Naive thymus-derived CD4-positive, alpha-beta T cell (primary cell): ENCODE measurements at regions not wholly inside any gene's neighbourhood (a gene's known extent, or its start where the extent isn't known, plus 50 kb on each side); places are given as distances from the start of the nearest gene placed in this dataset.
"Not testable (repeated sequence)": the region's sequence is repeated elsewhere in the genome, so short reads cannot be mapped to it uniquely, and the experiment has no call there.

ENCODE experiments used
- ATAC-seq: fragments of 150-1000 bp; cut with Tn5 transposase; 2 replicates; pipeline ENCODE4 v1.10.0; 2021; ENCODE audit warnings: mild to moderate bottlenecking, moderate library complexity
- CTCF ChIA-PET: fragments of 350-600 bp; sonication (Branson Sonifier 250); formaldehyde crosslinking; loops from one replicate; lab custom pipeline; 2021; ENCODE audit warnings: antibody characterized with exemption; lab: Charles Lee
- POLR2A ChIA-PET: fragments of 350-600 bp; sonication (Branson Sonifier 250); formaldehyde crosslinking; loops from one replicate; lab custom pipeline; 2021; ENCODE audit warnings: antibody characterized with exemption, inconsistent platforms; lab: Charles Lee
- DNase-seq, 9 donors: peaks; one replicate each; pipeline versions ENCODE4 v3.0.0 to v3.0.0-alpha.2; 2020 to 2022; ENCODE audit warnings: mixed read lengths in 1 of 9
- H3K27ac ChIP-seq: one replicate; pipeline ENCODE4 v1.7.0; 2013; ENCODE audit warnings: mild to moderate bottlenecking, low read depth, low read length, moderate library complexity
- H3K27me3 ChIP-seq, 2 donors: one replicate each; pipeline ENCODE4 v1.7.0; 2013; ENCODE audit warnings: low read length in 2 of 2, mild to moderate bottlenecking in 2 of 2, moderate library complexity in 2 of 2; ENCODE audit not compliant: control insufficient read depth in 2 of 2, insufficient read depth in 2 of 2
- H3K36me3 ChIP-seq, 3 experiments: 1 replicate in 2 of 3; 2 replicates in 1 of 3; pipeline ENCODE4 v1.7.0; 2013; ENCODE audit warnings: low read length in 3 of 3, mild to moderate bottlenecking in 3 of 3, moderate library complexity in 1 of 3; ENCODE audit not compliant: insufficient read depth in 3 of 3, control insufficient read depth in 2 of 3
- H3K4me1 ChIP-seq, 2 donors: one replicate each; pipeline ENCODE4 v1.7.0; 2013; ENCODE audit warnings: low read length in 2 of 2, mild to moderate bottlenecking in 2 of 2, moderate library complexity in 1 of 2; ENCODE audit not compliant: control insufficient read depth in 2 of 2, insufficient read depth in 2 of 2
- H3K4me3 ChIP-seq: 2 replicates; pipeline ENCODE4 v1.7.0; 2013; ENCODE audit warnings: mild to moderate bottlenecking, low read length
- H3K9me3 ChIP-seq, 3 experiments: 1 replicate in 2 of 3; 2 replicates in 1 of 3; pipeline ENCODE4 v1.7.0; 2013; ENCODE audit warnings: low read length in 3 of 3; ENCODE audit not compliant: control insufficient read depth in 2 of 3
- H3K27ac Mint-ChIP-seq, 9 donors: one replicate each; pipeline ENCODE4 v1.8.0; 2020 to 2022; ENCODE audit warnings: mixed read lengths in 9 of 9, mild to moderate bottlenecking in 8 of 9, moderate library complexity in 5 of 9, inconsistent platforms in 2 of 9
- H3K27me3 Mint-ChIP-seq, 5 donors: one replicate each; pipeline ENCODE4 v1.8.0; 2021 to 2022; ENCODE audit warnings: mixed read lengths in 5 of 5, mild to moderate bottlenecking in 1 of 5
- H3K36me3 Mint-ChIP-seq, 5 donors: one replicate each; pipeline ENCODE4 v1.8.0; 2020 to 2022; ENCODE audit warnings: mixed read lengths in 5 of 5, mild to moderate bottlenecking in 3 of 5, inconsistent platforms in 1 of 5
- H3K4me1 Mint-ChIP-seq, 7 donors: one replicate each; pipeline ENCODE4 v1.8.0; 2020 to 2022; ENCODE audit warnings: mixed read lengths in 7 of 7, mild to moderate bottlenecking in 3 of 7, inconsistent platforms in 1 of 7
- H3K4me3 Mint-ChIP-seq, 10 donors: one replicate each; pipeline ENCODE4 v1.8.0; 2020 to 2022; ENCODE audit warnings: mild to moderate bottlenecking in 10 of 10, mixed read lengths in 10 of 10, moderate library complexity in 6 of 10, inconsistent platforms in 2 of 10
- H3K9me3 Mint-ChIP-seq, 11 donors: one replicate each; pipeline ENCODE4 v1.8.0; 2020 to 2022; ENCODE audit warnings: mixed read lengths in 11 of 11, mild to moderate bottlenecking in 4 of 11, inconsistent platforms in 1 of 11, moderate library complexity in 1 of 11
- intact Hi-C, 2 donors: fragments of 100-400 bp; cut with micrococcal nuclease; formaldehyde crosslinking; loops; one replicate each; pipeline ENCODE4 v1.15.1; 2023

GRCh38 chr15:35247150-35247549, 162.1 kb upstream of the NANOGP8 start:
- Histone ChIP-seq H3K27ac (no peak overlapping the region), H3K27me3 (no peaks in the 10 kb centered on the region), H3K4me3 (no peak overlapping the region), H3K4me1 (no peaks in the 10 kb centered on the region), H3K9me3 (no peaks in the 10 kb centered on the region), H3K36me3 (no peaks in the 10 kb centered on the region)
- DNase-seq (no peak), ATAC-seq (no peak)
- Mint-ChIP-seq H3K36me3 (peaks cover 0 to 3% (median 0%) of the 10 kb centered on the region in 5 donors), H3K4me3 (no peak overlapping the region), H3K27me3 (no peaks in the 10 kb centered on the region), H3K27ac (no peak overlapping the region), H3K4me1 (no peaks in the 10 kb centered on the region), H3K9me3 (peaks cover 0 to 2% (median 0%) of the 10 kb centered on the region in 11 donors)
- intact Hi-C loops = no loop called here
- CTCF ChIA-PET = no interaction called here
- POLR2A ChIA-PET = no interaction called here

- Histone ChIP-seq H3K4me1 (no peaks in the 10 kb centered on the region), H3K9me3 (no peaks in the 10 kb centered on the region), H3K36me3 (no peaks in the 10 kb centered on the region), H3K27me3 (no peaks in the 10 kb centered on the region), H3K27ac (no peak overlapping the region), H3K4me3 (no peak overlapping the region)
- Mint-ChIP-seq H3K4me3 (no peak overlapping the region), H3K36me3 (peaks cover 0 to 3% (median 0%) of the 10 kb centered on the region in 5 donors), H3K4me1 (no peaks in the 10 kb centered on the region), H3K27me3 (no peaks in the 10 kb centered on the region), H3K9me3 (peaks cover 0 to 3% (median 0%) of the 10 kb centered on the region in 11 donors), H3K27ac (no peak overlapping the region)
- intact Hi-C loops = no loop called here
- no peak for ATAC-seq
- no peak for DNase-seq
- ChIA-PET CTCF (no interaction called here), POLR2A (no interaction called here)
Measured at GRCh38 chr15:35246451-35246850, 161.4 kb upstream of the NANOGP8 start.

DNA sequence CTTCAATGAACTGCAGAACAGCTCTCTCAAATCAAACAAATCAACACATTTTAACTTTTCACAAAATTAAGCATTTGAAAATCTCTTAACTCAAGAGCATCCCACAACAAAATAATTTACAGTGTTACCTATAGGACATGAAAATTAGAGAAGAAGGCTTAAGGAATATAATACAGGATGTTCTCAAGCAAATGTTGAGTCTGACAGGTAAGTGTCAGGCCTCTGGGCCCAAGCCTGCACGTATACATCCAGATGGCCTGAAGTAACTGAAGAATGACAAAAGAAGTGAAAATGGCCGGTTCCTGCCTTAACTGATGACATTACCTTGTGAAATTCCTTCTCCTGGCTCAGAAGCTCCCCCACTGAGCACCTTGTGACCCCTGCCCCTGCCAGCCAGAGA, 160.6 kb upstream of the NANOGP8 start:
- H3K27me3 Mint-ChIP-seq, intact Hi-C loops, H3K4me3 ChIP-seq, H3K27ac ChIP-seq, H3K9me3 Mint-ChIP-seq, H3K9me3 ChIP-seq, H3K27me3 ChIP-seq, ATAC-seq, H3K4me1 ChIP-seq, H3K4me3 Mint-ChIP-seq, DNase-seq, H3K27ac Mint-ChIP-seq, CTCF ChIA-PET, H3K4me1 Mint-ChIP-seq, H3K36me3 Mint-ChIP-seq, POLR2A ChIA-PET, H3K36me3 ChIP-seq: not testable (repeated sequence)

DNA sequence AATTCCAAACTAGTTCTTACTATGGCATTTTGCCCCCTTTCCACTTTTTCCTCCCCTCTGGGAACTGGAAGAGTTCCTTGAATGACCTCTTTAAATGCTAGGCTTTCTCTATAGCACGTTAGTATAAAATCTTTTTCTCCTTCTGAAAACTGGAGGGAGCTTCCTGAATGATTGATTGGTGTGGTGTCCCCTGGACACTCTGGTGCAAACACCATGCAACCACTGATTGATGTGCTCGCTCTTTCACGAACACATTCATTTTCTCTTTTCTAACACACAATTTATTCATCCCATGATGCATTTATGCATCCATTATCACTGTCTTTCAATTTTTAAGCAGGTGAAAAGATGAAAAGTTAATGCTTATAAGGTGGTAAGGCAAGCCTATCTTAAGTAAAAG, 159.1 kb upstream of the NANOGP8 start:
- Histone ChIP-seq H3K27ac (no peak overlapping the region), H3K4me1 (no peaks in the 10 kb centered on the region), H3K36me3 (no peaks in the 10 kb centered on the region), H3K27me3 (no peaks in the 10 kb centered on the region), H3K4me3 (no peak overlapping the region), H3K9me3 (no peaks in the 10 kb centered on the region)
- Mint-ChIP-seq H3K36me3 (peaks cover 0 to 3% (median 0%) of the 10 kb centered on the region in 5 donors), H3K27ac (no peak overlapping the region), H3K4me3 (no peak overlapping the region), H3K4me1 (no peaks in the 10 kb centered on the region), H3K9me3 (peaks cover 0 to 3% (median 0%) of the 10 kb centered on the region in 11 donors), H3K27me3 (no peaks in the 10 kb centered on the region)
- no peak for DNase-seq
- ATAC-seq = no peak
- CTCF ChIA-PET = no interaction called here
- intact Hi-C loops = no loop called here
- POLR2A ChIA-PET = no interaction called here

DNA sequence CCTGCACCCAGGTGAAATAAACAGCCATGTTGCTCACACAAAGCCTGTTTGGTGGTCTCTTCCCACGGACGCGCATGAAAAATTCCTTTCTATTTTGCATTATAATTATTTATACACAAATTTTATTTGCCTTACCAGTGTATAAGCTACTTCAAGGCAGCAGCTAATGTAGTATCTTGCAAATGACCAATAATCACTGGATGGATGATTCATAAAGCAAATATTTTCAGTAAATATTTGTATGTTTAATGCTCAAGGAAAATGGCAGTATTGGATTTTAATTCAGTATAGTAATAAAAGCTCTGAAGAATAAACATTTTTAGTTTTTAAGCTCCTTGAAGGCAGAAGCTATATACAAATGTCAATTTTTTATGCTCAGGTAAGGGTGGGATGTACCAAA, 158.7 kb upstream of the NANOGP8 start:
- Histone ChIP-seq H3K4me1 (no peaks in the 10 kb centered on the region), H3K36me3 (no peaks in the 10 kb centered on the region), H3K27me3 (no peaks in the 10 kb centered on the region), H3K4me3 (no peak overlapping the region), H3K27ac (no peak overlapping the region), H3K9me3 (no peaks in the 10 kb centered on the region)
- Mint-ChIP-seq H3K27me3 (no peaks in the 10 kb centered on the region), H3K36me3 (peaks cover 0 to 3% (median 0%) of the 10 kb centered on the region in 5 donors), H3K4me3 (no peak overlapping the region), H3K4me1 (no peaks in the 10 kb centered on the region), H3K27ac (no peak overlapping the region), H3K9me3 (peaks cover 0 to 3% (median 0%) of the 10 kb centered on the region in 11 donors)
- CTCF ChIA-PET = no interaction called here
- ATAC-seq = no peak
- DNase-seq = no peak
- POLR2A ChIA-PET = no interaction called here
- intact Hi-C loops = no loop called here

- ATAC-seq, H3K4me1 Mint-ChIP-seq, CTCF ChIA-PET, POLR2A ChIA-PET, intact Hi-C loops, H3K4me3 Mint-ChIP-seq, H3K9me3 Mint-ChIP-seq, H3K27me3 Mint-ChIP-seq, DNase-seq, H3K4me3 ChIP-seq, H3K36me3 Mint-ChIP-seq, H3K27me3 ChIP-seq, H3K27ac ChIP-seq, H3K27ac Mint-ChIP-seq, H3K4me1 ChIP-seq, H3K9me3 ChIP-seq, H3K36me3 ChIP-seq: not testable (repeated sequence)
Measured at GRCh38 chr15:35239693-35240092, 154.6 kb upstream of the NANOGP8 start.

- H3K36me3 Mint-ChIP-seq, H3K36me3 ChIP-seq, POLR2A ChIA-PET, H3K27ac Mint-ChIP-seq, intact Hi-C loops, H3K4me3 ChIP-seq, H3K27me3 ChIP-seq, H3K9me3 Mint-ChIP-seq, H3K9me3 ChIP-seq, H3K4me1 ChIP-seq, H3K4me1 Mint-ChIP-seq, ATAC-seq, CTCF ChIA-PET, H3K4me3 Mint-ChIP-seq, DNase-seq, H3K27ac ChIP-seq, H3K27me3 Mint-ChIP-seq: not testable (repeated sequence)
Measured at GRCh38 chr15:35238448-35238847, 153.4 kb upstream of the NANOGP8 start.
